HCT116 (cell line): ENCODE measurements at regions not wholly inside any gene's neighbourhood (a gene's known extent, or its start where the extent isn't known, plus 50 kb on each side); places are given as distances from the start of the nearest gene placed in this dataset.

Experiments
- CBX3 ChIP-seq: IDR thresholded peaks from 2 replicates; pipeline ENCODE4 v1.6.1; 2012; ENCODE audit warnings: low read depth
- CEBPB ChIP-seq: IDR thresholded peaks from 2 replicates; pipeline ENCODE4 v1.6.1; 2012; ENCODE audit warnings: low read depth
- EZH2 ChIP-seq: fragments of 200-600 bp; sonication (generic); IDR thresholded peaks from 2 replicates; pipeline ENCODE4 v1.6.1; 2017; ENCODE audit warnings: antibody characterized with exemption, mixed run types
- FOSL1 ChIP-seq: IDR thresholded peaks from 2 replicates; pipeline ENCODE4 v1.6.1; 2012; ENCODE audit warnings: low read depth
- POLR2AphosphoS5 ChIP-seq: IDR thresholded peaks from 2 replicates; pipeline ENCODE4 v1.6.1; 2011; ENCODE audit warnings: mild to moderate bottlenecking, low read depth, low read length, moderate library complexity
- RAD21 ChIP-seq: IDR thresholded peaks from 2 replicates; pipeline ENCODE4 v1.6.1; 2012; ENCODE audit warnings: low read depth, mild to moderate bottlenecking
- YY1 ChIP-seq: IDR thresholded peaks from 2 replicates; pipeline ENCODE4 v1.6.1; 2011; ENCODE audit warnings: low read length, low read depth, moderate library complexity, mild to moderate bottlenecking; ENCODE audit not compliant: insufficient replicate concordance; ENCODE audit errors: extremely low read depth
- TF ChIP-seq, protein P1 (sequence below), 3 experiments: fragments of 200-600 bp in 1 of 3; sonication (generic) in 1 of 3; IDR thresholded peaks in 2 of 3; conservative IDR thresholded peaks in 1 of 3; 2 replicates each; pipeline ENCODE4 v1.5.1; 2012 to 2017; ENCODE audit warnings: low read depth in 2 of 3, low read length in 2 of 3, antibody characterized with exemption in 1 of 3, borderline replicate concordance in 1 of 3, control low read depth in 1 of 3, mild to moderate bottlenecking in 1 of 3, mixed read lengths in 1 of 3, mixed run types in 1 of 3, moderate library complexity in 1 of 3; ENCODE audit not compliant: insufficient read depth in 1 of 3
- TF ChIP-seq, protein P2 (sequence below): IDR thresholded peaks from 2 replicates; pipeline ENCODE4 v1.6.1; 2012; ENCODE audit warnings: low read depth

DNA sequence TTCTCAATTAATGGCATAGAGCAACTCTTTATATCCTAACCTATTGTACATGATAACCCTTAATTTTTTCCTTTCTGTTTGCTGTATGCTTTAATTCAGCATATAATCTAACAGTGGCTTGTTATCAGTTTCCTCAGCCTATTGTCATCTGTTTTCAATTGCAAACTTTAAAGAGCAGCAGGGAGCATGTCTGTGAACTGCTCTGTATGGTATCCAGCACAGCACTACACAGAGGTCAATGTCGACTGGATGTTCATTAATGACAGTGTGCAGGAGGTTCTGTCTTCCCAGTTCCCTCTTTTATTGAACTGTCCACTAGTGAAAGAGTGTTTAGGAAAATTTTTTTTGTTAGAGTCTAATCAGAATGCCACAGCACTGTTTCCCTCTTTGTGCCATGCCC, 609.1 kb downstream of the SOX5 start:
- TF ChIP-seq RAD21 = no peak
- TF ChIP-seq, protein P1, sequence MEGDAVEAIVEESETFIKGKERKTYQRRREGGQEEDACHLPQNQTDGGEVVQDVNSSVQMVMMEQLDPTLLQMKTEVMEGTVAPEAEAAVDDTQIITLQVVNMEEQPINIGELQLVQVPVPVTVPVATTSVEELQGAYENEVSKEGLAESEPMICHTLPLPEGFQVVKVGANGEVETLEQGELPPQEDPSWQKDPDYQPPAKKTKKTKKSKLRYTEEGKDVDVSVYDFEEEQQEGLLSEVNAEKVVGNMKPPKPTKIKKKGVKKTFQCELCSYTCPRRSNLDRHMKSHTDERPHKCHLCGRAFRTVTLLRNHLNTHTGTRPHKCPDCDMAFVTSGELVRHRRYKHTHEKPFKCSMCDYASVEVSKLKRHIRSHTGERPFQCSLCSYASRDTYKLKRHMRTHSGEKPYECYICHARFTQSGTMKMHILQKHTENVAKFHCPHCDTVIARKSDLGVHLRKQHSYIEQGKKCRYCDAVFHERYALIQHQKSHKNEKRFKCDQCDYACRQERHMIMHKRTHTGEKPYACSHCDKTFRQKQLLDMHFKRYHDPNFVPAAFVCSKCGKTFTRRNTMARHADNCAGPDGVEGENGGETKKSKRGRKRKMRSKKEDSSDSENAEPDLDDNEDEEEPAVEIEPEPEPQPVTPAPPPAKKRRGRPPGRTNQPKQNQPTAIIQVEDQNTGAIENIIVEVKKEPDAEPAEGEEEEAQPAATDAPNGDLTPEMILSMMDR (IDR thresholded peaks at IDR 0.05 in 2 of 3, conservative IDR thresholded peaks at IDR 0.05 in 1 of 3; ENCODE audit: borderline replicate concordance in 1 of 3, insufficient read depth in 1 of 3, low read depth in 2 of 3, low read length in 2 of 3) = no peak
- TF ChIP-seq, protein P2, sequence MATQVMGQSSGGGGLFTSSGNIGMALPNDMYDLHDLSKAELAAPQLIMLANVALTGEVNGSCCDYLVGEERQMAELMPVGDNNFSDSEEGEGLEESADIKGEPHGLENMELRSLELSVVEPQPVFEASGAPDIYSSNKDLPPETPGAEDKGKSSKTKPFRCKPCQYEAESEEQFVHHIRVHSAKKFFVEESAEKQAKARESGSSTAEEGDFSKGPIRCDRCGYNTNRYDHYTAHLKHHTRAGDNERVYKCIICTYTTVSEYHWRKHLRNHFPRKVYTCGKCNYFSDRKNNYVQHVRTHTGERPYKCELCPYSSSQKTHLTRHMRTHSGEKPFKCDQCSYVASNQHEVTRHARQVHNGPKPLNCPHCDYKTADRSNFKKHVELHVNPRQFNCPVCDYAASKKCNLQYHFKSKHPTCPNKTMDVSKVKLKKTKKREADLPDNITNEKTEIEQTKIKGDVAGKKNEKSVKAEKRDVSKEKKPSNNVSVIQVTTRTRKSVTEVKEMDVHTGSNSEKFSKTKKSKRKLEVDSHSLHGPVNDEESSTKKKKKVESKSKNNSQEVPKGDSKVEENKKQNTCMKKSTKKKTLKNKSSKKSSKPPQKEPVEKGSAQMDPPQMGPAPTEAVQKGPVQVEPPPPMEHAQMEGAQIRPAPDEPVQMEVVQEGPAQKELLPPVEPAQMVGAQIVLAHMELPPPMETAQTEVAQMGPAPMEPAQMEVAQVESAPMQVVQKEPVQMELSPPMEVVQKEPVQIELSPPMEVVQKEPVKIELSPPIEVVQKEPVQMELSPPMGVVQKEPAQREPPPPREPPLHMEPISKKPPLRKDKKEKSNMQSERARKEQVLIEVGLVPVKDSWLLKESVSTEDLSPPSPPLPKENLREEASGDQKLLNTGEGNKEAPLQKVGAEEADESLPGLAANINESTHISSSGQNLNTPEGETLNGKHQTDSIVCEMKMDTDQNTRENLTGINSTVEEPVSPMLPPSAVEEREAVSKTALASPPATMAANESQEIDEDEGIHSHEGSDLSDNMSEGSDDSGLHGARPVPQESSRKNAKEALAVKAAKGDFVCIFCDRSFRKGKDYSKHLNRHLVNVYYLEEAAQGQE = no peak
- TF ChIP-seq CEBPB = no peak
- no peak for TF ChIP-seq EZH2
- no peak for TF ChIP-seq POLR2AphosphoS5
- TF ChIP-seq CBX3 = no peak
- no peak for TF ChIP-seq YY1
- TF ChIP-seq FOSL1 = no peak
